GM19239 (cell line): ENCODE measurements at regions not wholly inside any gene's neighbourhood (a gene's known extent, or its start where the extent isn't known, plus 50 kb on each side); places are given as distances from the start of the nearest gene placed in this dataset.

Experiments
- DNase-seq: peaks from one replicate; pipeline ENCODE4 v3.0.0; 2011; ENCODE audit warnings: low spot score; ENCODE audit not compliant: insufficient read length
- FAIRE-seq: peaks from 2 replicates; lab custom pipeline; 2011; peaks lifted over from hg19 to GRCh38; lab: Jason Lieb, UNC

DNA sequence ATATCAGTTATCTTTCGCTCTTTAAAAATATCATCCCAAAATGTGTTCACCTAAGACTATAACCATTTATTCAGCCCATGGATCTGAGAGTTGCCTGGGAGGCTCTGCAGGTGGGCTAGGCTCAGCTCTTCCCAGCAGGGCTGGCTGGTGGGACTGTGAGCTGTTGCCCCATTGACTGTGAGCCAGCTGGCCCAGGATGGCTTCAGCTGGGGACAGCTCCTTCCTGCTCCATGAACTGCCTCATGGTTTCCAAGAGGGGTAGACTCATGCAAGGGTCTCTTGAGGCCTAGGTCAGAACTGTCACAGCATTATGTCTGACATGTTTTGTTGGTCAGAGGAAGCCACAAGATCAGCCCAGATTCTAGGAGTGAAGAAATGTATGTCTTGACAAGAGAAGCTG is 114.1 kb upstream of the E2F7 start:
- no peak for FAIRE-seq
- no peak for DNase-seq

DNA sequence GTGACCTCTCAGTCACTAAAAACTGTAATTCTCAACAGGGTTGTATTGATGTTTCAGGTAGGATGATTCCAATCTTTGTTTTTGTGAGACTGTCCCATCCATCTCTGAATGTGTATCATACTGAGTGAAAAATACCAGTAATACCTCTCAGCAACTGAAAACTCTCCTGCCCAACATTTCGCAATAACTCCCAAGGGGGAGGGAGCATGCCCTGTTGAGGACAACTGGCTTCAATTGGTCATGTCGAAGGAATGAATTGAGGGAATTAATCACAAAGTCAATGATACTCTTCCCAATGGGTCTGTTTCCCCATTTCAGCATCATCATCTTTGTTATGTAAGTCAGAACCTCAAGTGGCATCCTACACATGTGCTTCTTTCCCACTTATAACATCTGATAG is 102.4 kb upstream of the E2F7 start:
- DNase-seq (no peak), FAIRE-seq (no peak)

DNA sequence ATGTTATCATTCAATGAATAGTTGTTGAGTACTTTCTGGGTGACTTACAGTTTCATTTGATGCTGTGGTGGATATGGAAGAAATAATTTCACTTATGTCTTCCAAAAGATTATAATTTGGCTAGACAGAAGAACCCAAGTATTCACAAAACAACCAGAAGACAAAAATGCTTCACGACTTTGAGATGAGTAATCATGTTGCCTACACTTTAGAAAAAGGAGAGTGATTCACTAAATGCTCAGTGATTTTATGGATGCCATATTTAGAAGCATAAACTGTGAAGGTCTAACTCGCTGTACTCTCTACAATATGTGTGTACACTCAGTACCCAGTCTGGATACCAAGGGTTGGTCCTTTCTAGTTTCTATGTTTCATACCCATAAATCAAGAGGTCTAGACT is 101.3 kb upstream of the E2F7 start:
- no peak for FAIRE-seq
- DNase-seq: no peak

DNA sequence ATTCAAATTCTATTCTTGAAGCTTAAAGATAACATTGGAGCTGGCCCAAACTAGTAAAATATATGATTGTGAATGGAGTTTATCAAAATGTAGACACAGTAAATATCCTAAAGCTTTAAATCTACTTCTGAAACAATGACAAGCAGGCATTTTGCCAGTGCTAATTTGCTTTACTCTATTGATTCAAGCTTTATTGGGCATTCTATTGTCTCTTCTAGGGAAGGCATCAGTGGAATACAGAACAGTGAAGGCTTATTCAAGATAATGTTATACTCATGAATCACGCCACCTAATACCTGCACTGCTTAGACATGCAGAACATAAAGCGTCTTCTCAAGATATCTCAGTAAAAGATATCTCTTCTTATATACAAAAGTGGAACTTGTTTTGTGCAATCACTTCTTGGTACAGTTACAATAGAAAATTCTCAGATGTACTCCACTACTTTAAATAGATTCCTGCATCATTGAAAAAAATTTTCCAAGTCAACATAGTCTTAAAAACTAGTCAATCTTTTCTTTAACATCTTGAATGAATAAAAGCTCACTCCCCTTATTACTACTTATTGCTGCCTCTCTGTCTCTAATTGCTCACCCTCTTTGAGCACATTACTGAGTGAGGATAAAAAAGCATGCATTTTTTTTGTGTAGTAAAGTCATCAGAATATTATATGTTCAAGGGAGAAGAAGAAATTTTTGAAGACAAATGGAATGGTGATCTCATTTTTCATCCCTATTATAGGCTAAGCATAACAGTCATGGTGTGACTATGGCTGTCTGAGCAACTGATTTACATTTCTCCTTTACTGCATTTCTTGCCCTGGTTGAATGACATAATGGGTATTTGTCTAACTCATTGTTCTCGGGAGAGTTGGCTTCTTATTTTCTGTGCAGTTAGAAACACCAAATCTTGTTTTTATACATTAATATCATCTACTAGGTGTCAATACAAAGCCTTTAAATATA is 98.0 kb upstream of the E2F7 start:
- no peak for FAIRE-seq

DNA sequence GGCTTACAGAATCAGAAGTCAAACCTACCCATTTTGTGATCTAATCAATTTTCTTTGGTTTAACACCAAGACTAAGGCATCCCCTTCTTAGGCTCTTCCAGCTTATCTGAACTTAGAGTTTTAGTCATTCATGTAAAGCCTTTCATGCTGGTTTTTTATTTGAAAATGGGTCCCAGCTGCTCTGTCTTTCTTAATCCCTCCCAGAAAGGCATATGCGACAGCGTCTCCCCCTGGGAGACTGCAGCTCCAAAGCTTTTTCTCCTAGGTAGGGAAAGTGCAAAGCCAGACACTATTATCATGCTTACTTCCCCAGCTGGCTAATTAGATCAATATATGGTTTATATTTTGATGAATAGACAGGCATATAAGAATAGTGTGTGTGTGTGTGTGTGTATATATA is 96.6 kb upstream of the E2F7 start:
- FAIRE-seq (no peak), DNase-seq (no peak)

More for the DNA sequence above, 98.0 kb upstream of the E2F7 start:
- DNase-seq: no peak

DNA sequence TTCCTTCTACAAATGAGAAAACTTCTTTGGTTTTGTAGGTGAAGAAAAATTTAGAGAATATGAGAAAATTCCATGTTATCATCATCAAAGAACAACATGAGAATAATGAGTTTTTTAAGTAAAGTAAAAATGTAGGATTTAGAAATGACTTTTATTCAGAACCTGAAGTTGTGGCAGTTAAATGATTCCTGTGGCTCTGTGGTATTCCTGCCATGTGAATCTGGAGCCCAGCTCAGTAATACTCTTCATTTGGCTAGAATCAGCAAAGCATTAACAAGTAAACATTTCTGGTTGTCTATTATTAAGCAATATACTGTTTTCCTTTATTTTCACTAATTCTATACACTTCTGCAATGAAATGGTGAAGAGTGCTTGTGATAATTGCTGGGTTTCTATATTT is 95.6 kb upstream of the E2F7 start:
- FAIRE-seq (no peak), DNase-seq (no peak)

DNA sequence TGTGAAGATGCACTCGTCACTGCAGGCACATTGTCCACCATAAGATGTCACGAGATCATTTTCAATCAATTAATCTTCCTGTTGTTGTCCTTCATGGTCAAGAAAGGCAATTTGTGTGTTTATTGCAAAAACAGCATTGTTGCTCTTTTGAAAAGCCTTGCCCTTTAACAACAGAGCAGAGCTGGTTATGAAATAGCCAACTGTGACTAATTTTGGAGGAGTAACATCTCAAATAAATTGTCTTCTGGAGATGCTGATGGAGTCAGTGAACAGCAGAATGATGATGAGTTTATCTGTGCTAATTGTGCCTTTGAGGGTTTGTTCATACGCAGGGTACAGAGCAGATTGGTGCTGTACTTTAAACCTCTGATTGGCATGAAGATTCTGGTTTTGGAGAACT is 88.3 kb upstream of the E2F7 start:
- DNase-seq (no peak), FAIRE-seq (no peak)

DNA sequence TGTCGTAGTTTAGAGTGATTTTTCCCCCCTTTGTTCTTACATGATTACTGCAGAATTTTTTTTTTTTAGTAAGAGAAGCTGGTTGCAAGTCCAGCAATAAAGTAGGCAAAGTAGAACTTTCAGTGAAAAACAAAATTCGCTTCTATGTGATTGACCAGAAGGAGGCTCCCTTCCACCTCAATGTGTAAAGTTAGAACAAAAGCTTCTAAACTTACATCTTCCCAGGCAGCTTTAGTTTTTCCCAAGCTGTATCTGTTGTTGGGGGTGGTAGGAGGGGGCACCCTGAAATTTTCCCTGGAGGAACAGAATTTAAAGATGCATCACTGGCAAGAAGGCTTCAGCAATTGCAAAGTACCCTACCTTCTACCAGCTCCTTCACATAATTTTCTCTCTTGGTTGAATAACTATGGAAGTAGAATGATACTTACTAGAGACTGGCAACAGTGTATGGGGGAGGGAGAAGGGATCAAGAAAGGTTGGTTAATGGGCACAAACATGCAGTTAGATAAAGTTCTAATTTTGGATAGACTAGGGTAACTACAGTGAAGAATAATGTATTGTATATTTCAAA is 87.3 kb upstream of the E2F7 start:
- no peak for DNase-seq
- FAIRE-seq: no peak

DNA sequence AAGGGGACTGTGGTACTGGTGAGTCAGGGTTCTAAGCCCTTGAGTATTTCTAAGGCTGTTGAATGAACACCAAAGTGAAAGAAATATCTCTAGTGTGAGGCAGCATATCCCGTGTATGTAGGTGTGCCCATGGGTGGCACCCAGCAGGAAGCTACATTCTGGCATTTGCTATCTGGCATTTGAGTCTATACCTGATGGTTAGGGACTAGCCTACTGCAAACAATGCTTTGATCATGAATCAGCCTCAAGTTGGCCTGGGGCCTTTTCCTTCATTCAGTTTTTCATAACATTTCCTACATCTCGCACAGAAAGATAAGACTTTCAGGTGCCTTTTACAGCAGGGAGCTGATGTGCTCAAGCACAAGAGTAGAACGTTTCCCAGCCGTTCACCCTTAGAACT is 85.7 kb upstream of the E2F7 start:
- DNase-seq (no peak), FAIRE-seq (no peak)

DNA sequence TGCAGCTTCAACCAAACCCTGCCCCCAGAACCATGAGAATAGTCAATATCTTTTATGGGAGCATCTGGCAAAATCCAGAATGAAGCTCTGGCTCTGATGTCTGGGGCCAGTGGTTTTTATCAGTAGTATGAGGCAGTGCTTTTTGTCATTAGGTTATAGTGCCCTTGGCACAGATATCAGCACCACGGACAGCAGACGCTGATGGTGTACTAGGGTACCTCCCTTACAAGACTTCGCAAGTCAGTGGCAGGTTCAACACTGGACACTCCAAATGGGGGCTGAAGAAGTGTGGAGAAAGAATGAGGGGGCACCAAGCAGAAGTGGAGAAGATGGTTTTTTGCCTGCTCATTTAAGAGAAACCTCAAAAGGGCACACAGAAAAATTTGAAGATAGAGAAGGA is 68.2 kb upstream of the E2F7 start:
- no peak for DNase-seq
- no peak for FAIRE-seq

DNA sequence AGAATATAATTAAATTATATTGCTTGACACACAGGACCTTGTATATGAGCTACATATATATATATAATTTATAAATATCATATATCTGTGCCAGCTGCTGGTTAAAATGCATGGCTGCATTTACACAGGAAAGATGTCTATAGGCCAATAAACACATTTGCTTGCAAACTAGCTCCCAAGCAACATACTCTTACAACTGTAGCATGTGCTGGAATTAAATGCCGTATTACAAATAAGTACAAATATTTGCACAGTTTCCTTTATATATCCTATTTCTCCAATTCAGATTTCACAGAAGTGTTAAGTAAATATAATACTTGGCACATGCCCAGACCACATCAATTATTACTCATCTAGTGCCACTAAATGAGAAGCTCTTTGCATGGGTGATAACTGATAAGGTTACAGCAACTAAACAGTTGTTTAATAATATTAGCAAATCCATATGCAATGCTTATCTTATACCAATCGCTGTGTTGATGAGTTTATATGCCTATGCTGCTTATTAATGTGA is 66.7 kb upstream of the E2F7 start:
- no peak for FAIRE-seq
- DNase-seq: no peak

DNA sequence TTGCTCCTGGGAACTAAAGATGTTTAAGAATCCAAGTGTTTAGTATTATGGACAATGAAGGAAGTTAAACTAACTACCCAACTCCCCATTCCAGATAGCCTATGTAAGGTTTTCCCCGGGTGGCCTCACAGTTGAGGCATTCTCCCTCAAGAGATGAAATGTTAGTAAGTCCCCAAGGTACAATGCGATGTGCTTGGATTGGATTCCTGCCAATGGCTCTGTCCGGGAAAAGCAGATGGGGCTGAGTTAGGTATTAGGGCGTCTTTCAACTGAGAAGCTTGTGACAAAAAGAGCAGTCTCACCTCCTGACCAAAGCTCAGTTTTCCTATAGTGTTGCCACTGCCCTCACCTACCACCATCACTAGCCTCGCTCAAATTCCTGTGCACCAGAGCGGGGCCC is 64.8 kb upstream of the E2F7 start:
- DNase-seq (no peak), FAIRE-seq (no peak)

DNA sequence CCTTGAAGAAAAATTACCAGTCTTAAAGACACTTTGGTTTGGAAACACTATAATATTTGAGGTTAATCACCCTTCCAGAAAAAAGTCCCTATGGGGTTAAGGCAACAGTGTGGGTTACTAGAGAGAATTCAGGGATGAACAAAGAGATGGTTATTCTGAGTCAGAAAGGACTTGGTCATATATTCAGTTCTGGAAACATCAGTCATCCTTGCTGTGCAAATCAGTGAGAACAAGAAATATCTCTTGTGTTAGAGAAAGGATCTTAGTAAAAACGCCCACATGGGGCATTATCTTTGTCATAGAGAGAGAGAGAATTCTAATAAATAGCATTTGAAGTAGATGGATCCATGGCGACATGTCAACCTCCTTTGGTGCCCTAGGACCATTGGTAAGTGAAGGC is 59.4 kb upstream of the E2F7 start:
- DNase-seq (no peak), FAIRE-seq (no peak)

DNA sequence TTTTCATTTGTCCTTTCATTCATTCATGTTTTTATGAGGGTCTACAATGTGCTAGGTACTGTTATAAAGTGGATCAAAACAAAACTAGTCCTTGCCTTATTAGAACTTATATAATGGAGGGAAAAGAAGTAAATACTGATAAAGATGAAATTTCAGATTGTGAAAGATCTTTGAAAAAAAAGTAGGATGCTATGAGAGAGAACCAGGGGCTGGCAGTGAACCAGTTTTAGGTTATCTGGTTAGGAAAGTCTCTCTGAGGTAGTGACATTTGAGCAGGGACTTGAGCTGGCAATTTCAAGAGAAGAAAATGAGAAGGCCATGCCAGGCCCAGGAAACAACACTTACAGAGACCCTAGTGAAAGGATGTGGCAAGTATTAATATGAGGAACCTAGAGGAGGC is 57.3 kb upstream of the E2F7 start:
- FAIRE-seq: no peak
- DNase-seq: no peak

DNA sequence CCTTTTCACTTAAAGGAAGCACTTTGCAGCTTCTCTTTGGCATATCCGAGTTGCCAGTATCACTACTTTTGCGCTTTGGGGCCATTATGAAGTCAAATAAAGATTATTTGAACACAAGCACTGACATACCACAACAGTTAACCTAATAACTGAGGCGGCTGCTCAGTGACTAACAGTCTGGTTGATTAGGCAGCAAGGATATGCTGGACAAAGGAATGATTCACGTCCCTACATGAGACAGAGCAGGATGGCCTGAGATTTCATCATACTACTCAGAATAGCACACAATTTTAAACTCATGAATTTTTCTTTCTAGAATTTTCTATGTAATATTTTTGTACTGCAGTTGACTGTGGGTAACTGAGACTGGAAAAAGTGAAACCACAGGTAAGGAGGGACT is 56.9 kb upstream of the E2F7 start:
- no peak for FAIRE-seq
- no peak for DNase-seq

DNA sequence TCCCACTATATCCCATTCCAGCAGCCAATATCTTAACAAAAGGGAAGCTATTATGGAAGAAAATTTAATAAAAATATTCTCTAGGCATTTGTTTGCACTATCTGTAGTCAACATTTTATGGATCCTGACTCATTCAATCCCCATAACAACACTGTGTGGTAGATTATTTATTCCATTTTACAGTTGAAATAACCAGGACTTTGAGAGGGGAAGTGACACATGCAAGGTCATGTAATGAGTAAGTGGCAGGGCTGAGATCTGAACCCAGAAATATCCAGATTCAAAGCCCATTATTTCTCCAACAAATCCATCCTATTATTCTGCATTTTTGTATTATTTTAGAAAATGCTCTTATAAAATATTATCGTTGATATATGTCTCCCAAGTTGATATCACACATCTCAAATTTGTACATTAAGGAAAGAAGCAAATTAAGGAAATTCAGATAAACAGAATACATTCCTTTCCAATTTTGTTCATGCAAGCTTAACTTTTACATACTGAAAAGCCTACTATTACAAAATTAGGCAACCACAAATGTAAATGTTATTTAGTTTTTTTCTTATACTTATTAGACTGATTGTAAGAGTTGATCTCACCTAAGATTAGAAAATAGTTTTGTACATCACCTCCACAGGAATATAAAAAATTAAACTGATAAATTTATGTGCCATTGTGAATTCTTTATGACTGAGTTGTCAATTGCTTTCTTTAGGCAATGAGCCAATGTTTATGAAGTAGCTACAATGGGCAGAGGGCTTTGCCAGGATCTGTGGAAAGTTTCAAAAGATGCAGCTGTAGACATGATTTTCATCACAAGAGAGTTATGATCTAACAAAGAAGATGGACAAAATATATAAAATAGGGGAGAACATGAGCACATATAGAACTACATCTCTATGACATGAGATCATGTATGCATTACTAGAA is 55.1 kb upstream of the E2F7 start:
- DNase-seq (no peak), FAIRE-seq (no peak)

DNA sequence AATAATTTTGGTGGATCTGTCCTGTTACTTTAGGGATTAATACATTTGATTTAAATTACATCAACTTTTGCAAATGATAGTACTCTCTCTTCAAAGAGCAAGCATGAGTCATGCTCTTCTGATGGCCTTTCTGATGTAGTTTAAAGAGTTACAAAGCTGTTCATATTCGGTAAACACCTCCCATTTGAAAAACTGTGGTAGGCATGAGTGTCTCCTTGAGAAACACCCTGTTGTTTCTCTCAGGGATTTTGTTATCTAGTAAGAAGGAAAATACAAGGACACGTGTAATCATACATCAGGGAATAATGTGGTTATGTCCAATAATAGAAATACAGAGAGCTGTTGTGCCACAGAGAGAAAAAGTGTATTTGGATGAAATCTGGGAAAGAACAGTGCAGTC is 53.3 kb upstream of the E2F7 start:
- DNase-seq (no peak), FAIRE-seq (no peak)

DNA sequence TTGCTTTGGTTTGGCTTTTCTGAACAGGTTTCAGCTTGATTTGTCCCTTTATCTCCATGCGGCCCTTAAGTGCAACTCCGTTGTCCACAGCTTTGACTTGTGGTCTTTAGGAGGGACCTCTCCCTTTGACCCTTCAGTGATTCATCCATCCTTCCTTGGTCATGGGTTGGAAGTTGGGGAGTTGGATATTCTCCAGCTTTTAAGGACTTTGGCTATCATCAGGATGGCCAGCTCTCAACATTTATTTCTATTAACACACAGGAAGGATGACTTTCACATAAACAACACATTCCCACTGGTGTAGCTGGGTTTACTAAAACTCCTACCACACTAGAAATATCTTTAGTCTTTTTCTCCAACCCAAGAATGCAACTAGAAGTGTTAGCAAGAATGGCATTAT is 50.9 kb upstream of the E2F7 start:
- DNase-seq: no peak
- no peak for FAIRE-seq

DNA sequence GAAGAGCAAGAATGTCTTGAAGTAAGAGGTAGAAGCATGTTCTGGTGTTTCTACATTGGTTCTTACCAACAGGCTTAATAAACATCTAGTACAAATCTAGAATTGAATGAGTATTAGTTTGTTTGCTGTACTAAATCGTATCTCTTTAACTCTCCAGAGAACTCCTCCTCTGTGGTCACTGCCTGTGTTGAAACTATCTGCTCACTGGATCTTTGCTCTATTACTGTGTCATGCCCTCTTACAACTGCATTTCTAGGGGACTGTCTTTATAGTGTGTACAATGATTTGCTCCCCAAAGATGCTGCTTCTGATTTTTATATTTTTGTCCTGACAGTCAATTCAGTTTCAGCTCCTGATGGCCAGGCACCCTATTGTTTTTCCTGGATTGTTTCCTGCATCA is 50.1 kb upstream of the E2F7 start:
- DNase-seq (no peak), FAIRE-seq (no peak)
